OCI-LY7 (cell line): ENCODE measurements at regions not wholly inside any gene's neighbourhood (a gene's known extent, or its start where the extent isn't known, plus 50 kb on each side); places are given as distances from the start of the nearest gene placed in this dataset.

ENCODE experiments used
- BruUV-seq: library from RNA; stranded (reverse); fragments of 400-500 nt; replicated peaks from 2 replicates; lab custom pipeline; 2021; lab: Mats Ljungman, UMichigan
- CTCF ChIA-PET: fragments of 300-600 bp; sonication (Branson Sonifier 250); formaldehyde crosslinking; loops from one replicate; lab custom pipeline; 2022; ENCODE audit warnings: antibody characterized with exemption; ENCODE audit not compliant: unreplicated experiment; lab: Charles Lee
- POLR2A ChIA-PET: fragments of 300-600 bp; sonication (Branson Sonifier 250); formaldehyde crosslinking; loops from one replicate; lab custom pipeline; 2022; ENCODE audit warnings: antibody characterized with exemption; lab: Charles Lee
- DNase-seq: peaks from one replicate; pipeline ENCODE4 v3.0.0-alpha.2; 2015; ENCODE audit warnings: low spot score
- H2AFZ ChIP-seq: fragments of 200-600 bp; sonication (generic), shearing (Covaris generic); 2 replicates; pipeline ENCODE4 v1.6.1; 2014; ENCODE audit warnings: mild to moderate bottlenecking, antibody characterized with exemption, low read length, moderate library complexity
- H3K27ac ChIP-seq: fragments of 200-600 bp; sonication (generic); 2 replicates; pipeline ENCODE4 v1.5.1; 2014; ENCODE audit warnings: mixed run types, low read depth, mild to moderate bottlenecking, moderate library complexity, low read length, inconsistent platforms; ENCODE audit not compliant: poor library complexity, severe bottlenecking
- H3K36me3 ChIP-seq: fragments of 200-600 bp; sonication (generic); 2 replicates; pipeline ENCODE4 v1.6.1; 2014; ENCODE audit warnings: mild to moderate bottlenecking, antibody characterized with exemption, low read length, moderate library complexity, mixed read lengths; ENCODE audit not compliant: insufficient read depth
- H3K4me1 ChIP-seq: fragments of 200-600 bp; sonication (generic); 2 replicates; pipeline ENCODE4 v1.5.1; 2014; ENCODE audit warnings: mild to moderate bottlenecking, low read length; ENCODE audit not compliant: insufficient read depth, poor library complexity, severe bottlenecking
- H3K4me2 ChIP-seq: fragments of 200-600 bp; sonication (generic); 2 replicates; pipeline ENCODE4 v1.6.1; 2014; ENCODE audit warnings: mild to moderate bottlenecking, low read length
- H3K4me3 ChIP-seq: fragments of 200-600 bp; sonication (generic); 2 replicates; pipeline ENCODE4 v1.5.1; 2014; ENCODE audit warnings: mild to moderate bottlenecking, low read depth, low read length; ENCODE audit not compliant: poor library complexity, severe bottlenecking
- H3K79me2 ChIP-seq: fragments of 200-600 bp; sonication (generic); 2 replicates; pipeline ENCODE4 v1.6.1; 2016; ENCODE audit warnings: low read depth, mild to moderate bottlenecking, low read length, moderate library complexity, mixed read lengths; ENCODE audit not compliant: insufficient read depth
- H3K9me2 ChIP-seq: fragments of 200-600 bp; sonication (generic); 2 replicates; pipeline ENCODE4 v1.6.1; 2016; ENCODE audit warnings: mild to moderate bottlenecking, low read length, mixed read lengths; ENCODE audit not compliant: insufficient read depth
- H3K9me3 ChIP-seq: fragments of 200-600 bp; sonication (generic); 2 replicates; pipeline ENCODE4 v1.6.1; 2014; ENCODE audit warnings: mild to moderate bottlenecking, mixed run types, low read length, mixed read lengths
- H4K20me1 ChIP-seq: fragments of 200-600 bp; sonication (generic); 2 replicates; pipeline ENCODE4 v1.6.1; 2014; ENCODE audit warnings: mild to moderate bottlenecking, antibody characterized with exemption, low read length, moderate library complexity, mixed read lengths; ENCODE audit not compliant: insufficient read depth
- CTCF ChIP-seq: fragments of 200-600 bp; sonication (generic); conservative IDR thresholded peaks from 2 replicates; pipeline ENCODE4 v1.5.1; 2014; ENCODE audit warnings: mild to moderate bottlenecking, antibody characterized with exemption, low read length, moderate library complexity, mixed read lengths
- EZH2phosphoT487 ChIP-seq: fragments of 200-600 bp; sonication (generic); IDR thresholded peaks from 2 replicates; pipeline ENCODE4 v1.6.1; 2018; ENCODE audit warnings: low read depth, borderline replicate concordance, mild to moderate bottlenecking, mixed run types, antibody characterized with exemption, low read length, moderate library complexity, mixed read lengths
- intact Hi-C: fragments of 100-400 bp; cut with micrococcal nuclease; formaldehyde crosslinking; loops from one replicate; pipeline ENCODE4 v1.10.0; 2022; ENCODE audit not compliant: unreplicated experiment

GRCh38 chr13:80037505-80037888 is 303.4 kb downstream of the SPRY2 start:
- Histone ChIP-seq H3K79me2 (no peaks in the 10 kb centered on the region), H2AFZ (no peak overlapping the region), H3K27ac (no peak overlapping the region), H3K4me3 (no peak overlapping the region), H3K4me2 (no peak overlapping the region), H4K20me1 (no peaks in the 10 kb centered on the region), H3K9me2 (no peaks in the 10 kb centered on the region), H3K36me3 (no peaks in the 10 kb centered on the region), H3K4me1 (no peaks in the 10 kb centered on the region), H3K9me3 (no peaks in the 10 kb centered on the region)
- TF ChIP-seq EZH2phosphoT487, result no peak
- no peak for TF ChIP-seq CTCF
- intact Hi-C loops, result no loop called here
- BruUV-seq, result no TSS peak
- POLR2A ChIA-PET, result no interaction called here
- DNase-seq, result no peak
- CTCF ChIA-PET, result no interaction called here

GRCh38 chr13:80036845-80037504 is 304.0 kb downstream of the SPRY2 start:
- no peaks in the 10 kb centered on the region for H3K36me3 ChIP-seq
- H2AFZ ChIP-seq, result no peak overlapping the region
- no peak for TF ChIP-seq CTCF
- TF ChIP-seq EZH2phosphoT487, result no peak
- CTCF ChIA-PET, result no interaction called here
- BruUV-seq, result no TSS peak
- no peak overlapping the region for H3K4me2 ChIP-seq
- no peaks in the 10 kb centered on the region for H3K4me1 ChIP-seq
- POLR2A ChIA-PET, result no interaction called here
- H3K9me3 ChIP-seq, result no peaks in the 10 kb centered on the region
- intact Hi-C loops, result no loop called here
- H4K20me1 ChIP-seq, result no peaks in the 10 kb centered on the region
- no peak overlapping the region for H3K27ac ChIP-seq
- no peaks in the 10 kb centered on the region for H3K9me2 ChIP-seq
- no peaks in the 10 kb centered on the region for H3K79me2 ChIP-seq
- no peak for DNase-seq
- no peak overlapping the region for H3K4me3 ChIP-seq

- Histone ChIP-seq H3K9me3 (no peaks in the 10 kb centered on the region), H3K9me2 (no peaks in the 10 kb centered on the region), H3K27ac (no peak overlapping the region), H3K4me1 (no peaks in the 10 kb centered on the region), H3K4me2 (no peak overlapping the region), H3K79me2 (no peaks in the 10 kb centered on the region), H3K36me3 (no peaks in the 10 kb centered on the region), H4K20me1 (no peaks in the 10 kb centered on the region), H2AFZ (no peak overlapping the region), H3K4me3 (no peak overlapping the region)
- TF ChIP-seq CTCF (no peak), EZH2phosphoT487 (no peak)
- intact Hi-C loops, result no loop called here
- no peak for DNase-seq
- POLR2A ChIA-PET, result no interaction called here
- no TSS peak for BruUV-seq
- CTCF ChIA-PET, result no interaction called here
Measured at GRCh38 chr13:80035096-80035495, 305.8 kb downstream of the SPRY2 start.
